MCF 10A (cell line): ENCODE measurements at regions not wholly inside any gene's neighbourhood (a gene's known extent, or its start where the extent isn't known, plus 50 kb on each side); places are given as distances from the start of the nearest gene placed in this dataset.

Source experiments
- BruUV-seq: library from RNA; stranded (reverse); fragments of 400-500 nt; replicated peaks from 2 replicates; lab custom pipeline; 2021; lab: Mats Ljungman, UMichigan
- CTCF ChIA-PET: fragments of 300-600 bp; sonication (Branson Sonifier 250); formaldehyde crosslinking; extraction: SDS; loops from one replicate; lab custom pipeline; 2021; ENCODE audit warnings: antibody characterized with exemption, inconsistent platforms; lab: Yijun Ruan, JAX
- POLR2A ChIA-PET: fragments of 300-600, 350-650 bp; sonication (Branson Sonifier 250); formaldehyde crosslinking; extraction: SDS; loops from one replicate; lab custom pipeline; 2020; ENCODE audit warnings: antibody characterized with exemption, inconsistent platforms; lab: Yijun Ruan, JAX
- DNase-seq: peaks from one replicate; pipeline ENCODE4 v3.0.0-alpha.2; 2018; ENCODE audit not compliant: unreplicated experiment
- H3K27ac Mint-ChIP-seq: one replicate; pipeline ENCODE4 v1.8.0; 2022; ENCODE audit warnings: mild to moderate bottlenecking, low read depth, mixed read lengths; ENCODE audit not compliant: unreplicated experiment
- H3K27me3 Mint-ChIP-seq: one replicate; pipeline ENCODE4 v1.8.0; 2022; ENCODE audit warnings: mixed read lengths; ENCODE audit not compliant: insufficient read depth, unreplicated experiment
- H3K36me3 Mint-ChIP-seq: one replicate; pipeline ENCODE4 v1.8.0; 2022; ENCODE audit warnings: mild to moderate bottlenecking, moderate library complexity, mixed read lengths; ENCODE audit not compliant: insufficient read depth, unreplicated experiment
- H3K4me1 Mint-ChIP-seq: one replicate; pipeline ENCODE4 v1.8.0; 2022; ENCODE audit warnings: mixed read lengths; ENCODE audit not compliant: insufficient read depth, unreplicated experiment
- H3K4me3 Mint-ChIP-seq: one replicate; pipeline ENCODE4 v1.8.0; 2022; ENCODE audit warnings: mild to moderate bottlenecking, moderate library complexity, mixed read lengths; ENCODE audit not compliant: unreplicated experiment
- H3K9me3 Mint-ChIP-seq: one replicate; pipeline ENCODE4 v1.8.0; 2022; ENCODE audit warnings: mixed read lengths; ENCODE audit not compliant: unreplicated experiment
- intact Hi-C: fragments of 100-400 bp; cut with micrococcal nuclease; formaldehyde crosslinking; loops from 2 replicates; pipeline ENCODE4 v1.14.1; 2022
- TF ChIP-seq, protein P1 (sequence below): fragments of 200-600 bp; IDR thresholded peaks from one replicate; pipeline ENCODE4 v1.8.0; 2022; ENCODE audit warnings: antibody characterized with exemption, mild to moderate bottlenecking; ENCODE audit not compliant: unreplicated experiment

DNA sequence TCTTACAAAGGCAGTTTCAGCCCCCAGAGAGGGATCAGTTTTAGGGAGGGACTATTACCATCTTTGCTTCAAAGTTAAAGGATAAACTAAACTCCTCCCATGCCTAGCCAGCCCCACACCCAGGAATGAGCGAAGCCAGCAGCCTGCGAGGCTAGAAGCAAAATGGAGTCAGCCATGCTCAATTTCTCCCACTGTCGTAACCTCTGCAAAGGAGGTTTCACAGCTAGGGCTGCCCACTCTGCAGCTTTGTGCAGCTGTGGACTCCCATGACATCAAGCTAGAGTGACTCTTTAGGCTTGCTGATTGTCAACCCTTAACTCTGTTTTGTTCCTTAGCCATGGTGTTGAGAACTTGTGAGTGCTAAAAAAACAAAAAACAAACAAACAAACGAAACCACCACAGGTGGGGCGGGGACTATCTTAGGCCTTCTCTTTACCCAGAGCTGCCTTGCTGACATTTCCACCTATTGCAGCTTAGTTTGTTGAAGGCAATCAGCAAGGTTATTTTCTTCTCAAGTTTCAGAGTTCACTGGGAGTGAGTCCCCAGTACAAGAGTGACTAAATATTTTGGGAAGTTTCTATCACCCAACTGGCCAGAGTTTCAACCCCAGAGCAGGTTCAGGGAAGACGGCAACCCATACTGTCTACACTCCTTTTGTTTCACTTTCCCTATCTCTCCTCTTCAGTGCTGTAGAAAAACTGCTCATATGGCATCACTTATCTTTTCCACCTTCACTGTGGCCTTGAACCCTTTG is 592.1 kb downstream of the XIRP2 start:
- no TSS peak for BruUV-seq
- no peaks in the 10 kb centered on the region for H3K36me3 Mint-ChIP-seq
- intact Hi-C loops: no loop called here
- peaks cover 5% of the 10 kb centered on the region for H3K4me1 Mint-ChIP-seq
- H3K4me3 Mint-ChIP-seq: peak overlapping the region; percentile 43
- H3K27me3 Mint-ChIP-seq: no peaks in the 10 kb centered on the region
- TF ChIP-seq, protein P1, sequence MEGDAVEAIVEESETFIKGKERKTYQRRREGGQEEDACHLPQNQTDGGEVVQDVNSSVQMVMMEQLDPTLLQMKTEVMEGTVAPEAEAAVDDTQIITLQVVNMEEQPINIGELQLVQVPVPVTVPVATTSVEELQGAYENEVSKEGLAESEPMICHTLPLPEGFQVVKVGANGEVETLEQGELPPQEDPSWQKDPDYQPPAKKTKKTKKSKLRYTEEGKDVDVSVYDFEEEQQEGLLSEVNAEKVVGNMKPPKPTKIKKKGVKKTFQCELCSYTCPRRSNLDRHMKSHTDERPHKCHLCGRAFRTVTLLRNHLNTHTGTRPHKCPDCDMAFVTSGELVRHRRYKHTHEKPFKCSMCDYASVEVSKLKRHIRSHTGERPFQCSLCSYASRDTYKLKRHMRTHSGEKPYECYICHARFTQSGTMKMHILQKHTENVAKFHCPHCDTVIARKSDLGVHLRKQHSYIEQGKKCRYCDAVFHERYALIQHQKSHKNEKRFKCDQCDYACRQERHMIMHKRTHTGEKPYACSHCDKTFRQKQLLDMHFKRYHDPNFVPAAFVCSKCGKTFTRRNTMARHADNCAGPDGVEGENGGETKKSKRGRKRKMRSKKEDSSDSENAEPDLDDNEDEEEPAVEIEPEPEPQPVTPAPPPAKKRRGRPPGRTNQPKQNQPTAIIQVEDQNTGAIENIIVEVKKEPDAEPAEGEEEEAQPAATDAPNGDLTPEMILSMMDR: no peak
- no peak for DNase-seq
- POLR2A ChIA-PET: no interaction called here
- no peaks in the 10 kb centered on the region for H3K9me3 Mint-ChIP-seq
- CTCF ChIA-PET: interaction anchor here (0.7 to 1.0 kb wide), 3 partner anchors 134 to 639 kb away, joined by 3 read pairs; no protein-coding TSS in a partner anchor
- H3K27ac Mint-ChIP-seq: peak overlapping the region; percentile 49

DNA sequence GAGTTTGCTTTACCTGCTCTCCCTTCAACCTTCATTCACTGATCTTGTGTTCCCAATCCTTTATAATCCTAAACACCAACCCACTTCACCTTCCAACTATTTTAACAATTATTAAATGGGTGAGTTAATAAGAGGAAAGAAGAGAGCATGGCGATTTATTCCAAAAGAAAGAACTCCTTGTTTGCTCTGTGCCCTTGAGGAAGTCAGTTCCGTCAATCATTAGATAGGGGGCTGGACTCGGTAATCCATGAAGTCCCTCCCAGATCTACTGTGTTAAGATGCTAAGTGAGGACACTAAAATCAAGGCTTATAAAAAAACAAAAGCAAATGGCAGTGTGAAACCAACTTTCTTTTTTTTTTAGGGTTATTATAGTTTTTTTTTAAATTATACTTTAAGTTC is 589.9 kb downstream of the XIRP2 start:
- no peaks in the 10 kb centered on the region for H3K36me3 Mint-ChIP-seq
- H3K9me3 Mint-ChIP-seq: no peaks in the 10 kb centered on the region
- peaks cover 5% of the 10 kb centered on the region for H3K4me1 Mint-ChIP-seq
- H3K4me3 Mint-ChIP-seq: no peak overlapping the region
- H3K27me3 Mint-ChIP-seq: no peaks in the 10 kb centered on the region
- TF ChIP-seq, protein P1: no peak
- intact Hi-C loops: no loop called here
- ChIA-PET CTCF (no interaction called here), POLR2A (no interaction called here)
- no TSS peak for BruUV-seq
- no peak overlapping the region for H3K27ac Mint-ChIP-seq
- DNase-seq: no peak

DNA sequence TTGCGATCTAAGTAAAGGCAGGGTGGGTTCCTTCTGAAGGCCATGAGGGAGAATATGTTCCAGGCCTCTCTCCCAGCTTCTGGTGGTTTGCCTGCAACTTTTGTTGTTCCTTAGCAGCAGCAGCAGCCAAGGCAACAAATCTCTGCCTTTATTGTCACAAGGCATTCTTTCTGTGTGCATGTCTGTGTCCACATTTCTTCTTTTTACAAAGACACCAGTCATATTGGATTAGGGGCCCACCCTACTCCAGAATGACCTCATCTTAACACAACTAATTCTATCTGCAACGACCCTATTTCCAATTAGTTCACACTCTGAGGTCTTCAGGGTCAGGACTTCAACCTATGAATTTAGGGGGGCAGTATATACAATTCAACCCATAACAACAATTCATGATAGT is 587.5 kb downstream of the XIRP2 start:
- CTCF ChIA-PET: interaction anchor here (0.6 kb wide), 1 partner anchor 228 kb away, joined by 4 read pairs; no protein-coding TSS in a partner anchor

DNA sequence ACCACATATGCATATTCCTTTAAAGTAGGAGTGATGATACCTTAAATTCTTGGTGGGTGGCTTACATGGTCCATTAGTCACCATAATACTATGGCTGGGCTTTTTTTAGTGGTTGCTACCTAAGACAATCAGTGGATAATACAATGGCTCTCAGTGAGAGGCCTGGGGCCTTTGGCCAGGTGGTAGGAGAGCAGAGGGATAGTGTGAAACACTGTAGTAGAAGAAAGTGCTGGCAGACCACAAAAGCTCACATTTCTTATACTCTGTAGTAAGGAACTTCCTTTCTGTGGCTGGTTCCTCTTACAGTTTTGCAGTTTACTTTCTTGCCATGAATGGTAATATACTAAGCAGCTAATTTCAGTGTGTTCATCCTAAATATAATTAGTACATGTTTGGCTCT is 583.5 kb downstream of the XIRP2 start:
- Mint-ChIP-seq H3K27me3 (no peaks in the 10 kb centered on the region), H3K4me1 (no peaks in the 10 kb centered on the region), H3K27ac (no peak overlapping the region), H3K36me3 (no peaks in the 10 kb centered on the region), H3K9me3 (no peaks in the 10 kb centered on the region), H3K4me3 (no peak overlapping the region)
- POLR2A ChIA-PET: no interaction called here
- CTCF ChIA-PET: no interaction called here
- TF ChIP-seq, protein P1: no peak
- intact Hi-C loops: no loop called here
- no TSS peak for BruUV-seq
- DNase-seq: no peak

More for the DNA sequence above, 587.5 kb downstream of the XIRP2 start:
- no TSS peak for BruUV-seq
- Mint-ChIP-seq H3K9me3 (no peaks in the 10 kb centered on the region), H3K4me1 (peaks cover 3% of the 10 kb centered on the region), H3K27me3 (no peaks in the 10 kb centered on the region), H3K36me3 (no peaks in the 10 kb centered on the region), H3K27ac (no peak overlapping the region), H3K4me3 (no peak overlapping the region)
- TF ChIP-seq, protein P1: no peak
- intact Hi-C loops: no loop called here
- no peak for DNase-seq
- POLR2A ChIA-PET: interaction anchor here (0.8 kb wide), 1 partner anchor 644 kb away, joined by 3 read pairs; no protein-coding TSS in a partner anchor
